Peyer's patch (tissue), 4 donors: ENCODE measurements at regions not wholly inside any gene's neighbourhood (a gene's known extent, or its start where the extent isn't known, plus 50 kb on each side); places are given as distances from the start of the nearest gene placed in this dataset.

Experiments used
- POLR2A ChIP-seq, 2 donors: fragments of 450-650 bp; IDR thresholded peaks; one replicate each; pipeline ENCODE4 v1.5.1; 2017; ENCODE audit warnings: antibody characterized with exemption in 2 of 2, mild to moderate bottlenecking in 2 of 2, moderate library complexity in 2 of 2
- TF ChIP-seq, protein P1 (sequence below), 6 experiments: fragments of 450-650 bp in 4 of 6; fragments of 200-600 bp in 2 of 6; sonication (generic) in 1 of 6; IDR thresholded peaks; one replicate each; pipeline ENCODE4 v1.5.1; 2017 to 2019; ENCODE audit warnings: antibody characterized with exemption in 6 of 6, mild to moderate bottlenecking in 3 of 6, moderate library complexity in 1 of 6

DNA sequence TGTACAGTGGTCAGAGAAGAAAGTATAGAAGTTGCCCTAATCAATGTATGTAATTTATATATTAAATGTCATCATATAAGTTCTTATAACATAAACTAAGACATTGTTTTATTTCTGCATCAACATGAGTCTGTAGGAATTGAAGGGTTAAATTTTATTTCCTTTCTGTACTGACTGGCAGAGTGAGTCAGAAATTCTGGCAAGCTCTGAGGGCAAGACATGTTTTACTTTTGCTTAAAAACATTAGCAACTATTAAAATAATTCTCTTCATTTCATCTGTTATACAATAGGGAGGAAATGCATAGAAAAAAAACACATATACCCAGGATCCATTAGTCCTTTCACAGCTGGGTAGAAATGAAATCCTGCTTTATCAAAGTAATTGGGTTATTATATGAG lies 171.4 kb upstream of the ALCAM start:
- TF ChIP-seq, protein P1, sequence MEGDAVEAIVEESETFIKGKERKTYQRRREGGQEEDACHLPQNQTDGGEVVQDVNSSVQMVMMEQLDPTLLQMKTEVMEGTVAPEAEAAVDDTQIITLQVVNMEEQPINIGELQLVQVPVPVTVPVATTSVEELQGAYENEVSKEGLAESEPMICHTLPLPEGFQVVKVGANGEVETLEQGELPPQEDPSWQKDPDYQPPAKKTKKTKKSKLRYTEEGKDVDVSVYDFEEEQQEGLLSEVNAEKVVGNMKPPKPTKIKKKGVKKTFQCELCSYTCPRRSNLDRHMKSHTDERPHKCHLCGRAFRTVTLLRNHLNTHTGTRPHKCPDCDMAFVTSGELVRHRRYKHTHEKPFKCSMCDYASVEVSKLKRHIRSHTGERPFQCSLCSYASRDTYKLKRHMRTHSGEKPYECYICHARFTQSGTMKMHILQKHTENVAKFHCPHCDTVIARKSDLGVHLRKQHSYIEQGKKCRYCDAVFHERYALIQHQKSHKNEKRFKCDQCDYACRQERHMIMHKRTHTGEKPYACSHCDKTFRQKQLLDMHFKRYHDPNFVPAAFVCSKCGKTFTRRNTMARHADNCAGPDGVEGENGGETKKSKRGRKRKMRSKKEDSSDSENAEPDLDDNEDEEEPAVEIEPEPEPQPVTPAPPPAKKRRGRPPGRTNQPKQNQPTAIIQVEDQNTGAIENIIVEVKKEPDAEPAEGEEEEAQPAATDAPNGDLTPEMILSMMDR (IDR thresholded peaks at IDR 0.05): no peak
- TF ChIP-seq POLR2A (IDR thresholded peaks at IDR 0.05): no peak
